Stomach (tissue), 8 donors: ENCODE measurements at regions not wholly inside any gene's neighbourhood (a gene's known extent, or its start where the extent isn't known, plus 50 kb on each side); places are given as distances from the start of the nearest gene placed in this dataset.

ENCODE experiments used
- DNase-seq, 2 donors: peaks; one replicate each; pipeline versions ENCODE4 v3.0.0 to v3.0.0-alpha.2; 2013 to 2019
- H3K27ac ChIP-seq, 5 donors: fragments of 200-600 bp in 4 of 5; sonication (generic) in 4 of 5; one replicate each; pipeline ENCODE4 v1.5.1; 2013 to 2019; ENCODE audit warnings: mild to moderate bottlenecking in 1 of 5, moderate library complexity in 1 of 5
- H3K27me3 ChIP-seq, 3 donors: fragments of 200-600 bp; sonication (generic); one replicate each; pipeline ENCODE4 v1.5.1; 2017 to 2019; ENCODE audit warnings: mixed run types in 1 of 3
- H3K36me3 ChIP-seq, 4 donors: fragments of 200-600 bp; sonication (generic); 1 replicate in 3 of 4; 2 replicates in 1 of 4; pipeline ENCODE4 v1.5.1; 2016 to 2019
- H3K4me1 ChIP-seq, 4 donors: fragments of 200-600 bp; sonication (generic); one replicate each; pipeline ENCODE4 v1.5.1; 2016 to 2019
- H3K4me3 ChIP-seq, 4 donors: fragments of 200-600 bp; sonication (generic) in 3 of 4; one replicate each; pipeline ENCODE4 v1.5.1; 2016 to 2019; ENCODE audit warnings: mild to moderate bottlenecking in 1 of 4
- H3K9me3 ChIP-seq, 4 donors: fragments of 200-600 bp; sonication (generic); one replicate each; pipeline ENCODE4 v1.5.1; 2016 to 2019
- EP300 ChIP-seq: sonication (generic); formaldehyde crosslinking; IDR thresholded peaks from one replicate; pipeline ENCODE4 v1.6.1; 2017; ENCODE audit warnings: antibody characterized with exemption
- POLR2A ChIP-seq, 4 donors: fragments of 450-650 bp; IDR thresholded peaks; one replicate each; pipeline ENCODE4 v1.6.1; 2016; ENCODE audit warnings: antibody characterized with exemption in 4 of 4, control low read depth in 2 of 4, mild to moderate bottlenecking in 1 of 4, moderate library complexity in 1 of 4
- POLR2AphosphoS5 ChIP-seq, 3 donors: sonication (generic); formaldehyde crosslinking; IDR thresholded peaks; one replicate each; pipeline ENCODE4 v1.6.1; 2016; ENCODE audit warnings: antibody characterized with exemption in 3 of 3
- WGBS, 5 donors: extraction: QIAGEN DNeasy Blood & Tissue Kit in 3 of 5; methylation state at CpG; one replicate each; pipeline versions ENCODE4 v1.1.5 to v1.1.7; 2013 to 2018; 5-methylcytosine and 5-hydroxymethylcytosine counted together
- intact Hi-C: fragments of 100-400 bp; cut with DNase I; formaldehyde crosslinking; loops from one replicate; pipeline ENCODE4 v1.15.1; 2023; ENCODE audit warnings: low total_unique reads
- TF ChIP-seq, protein P1 (sequence below), 7 experiments: fragments of 450-650 bp in 4 of 7; fragments of 200-600 bp in 3 of 7; sonication (generic) in 3 of 7; IDR thresholded peaks; one replicate each; pipeline ENCODE4 v1.5.1; 2016 to 2019; ENCODE audit warnings: antibody characterized with exemption in 7 of 7, control low read depth in 2 of 7, mild to moderate bottlenecking in 1 of 7
- donor health status: healthy with polysubstance abuse.
- donor health status: Bipolar disorder and iron deficiency.
- donor health status: healthy.

GRCh38 chr14:98847521-98848468, 424.2 kb downstream of the BCL11B start:
- Histone ChIP-seq H3K27ac (no peak overlapping the region), H3K9me3 (peaks cover 0 to 3% (median 0%) of the 10 kb centered on the region in 4 donors), H3K4me3 (no peak overlapping the region), H3K27me3 (peaks cover 0 to 13% (median 0%) of the 10 kb centered on the region in 3 donors), H3K4me1 (no peaks in the 10 kb centered on the region), H3K36me3 (no peaks in the 10 kb centered on the region)
- intact Hi-C loops = no loop called here
- WGBS, 5 donors = 65 to 82% (median 70%) methylated on average over 11 of the region's 11 CpGs
- no peak for DNase-seq
- TF ChIP-seq EP300 = no peak
- TF ChIP-seq POLR2AphosphoS5 (IDR thresholded peaks at IDR 0.05) = no peak

DNA sequence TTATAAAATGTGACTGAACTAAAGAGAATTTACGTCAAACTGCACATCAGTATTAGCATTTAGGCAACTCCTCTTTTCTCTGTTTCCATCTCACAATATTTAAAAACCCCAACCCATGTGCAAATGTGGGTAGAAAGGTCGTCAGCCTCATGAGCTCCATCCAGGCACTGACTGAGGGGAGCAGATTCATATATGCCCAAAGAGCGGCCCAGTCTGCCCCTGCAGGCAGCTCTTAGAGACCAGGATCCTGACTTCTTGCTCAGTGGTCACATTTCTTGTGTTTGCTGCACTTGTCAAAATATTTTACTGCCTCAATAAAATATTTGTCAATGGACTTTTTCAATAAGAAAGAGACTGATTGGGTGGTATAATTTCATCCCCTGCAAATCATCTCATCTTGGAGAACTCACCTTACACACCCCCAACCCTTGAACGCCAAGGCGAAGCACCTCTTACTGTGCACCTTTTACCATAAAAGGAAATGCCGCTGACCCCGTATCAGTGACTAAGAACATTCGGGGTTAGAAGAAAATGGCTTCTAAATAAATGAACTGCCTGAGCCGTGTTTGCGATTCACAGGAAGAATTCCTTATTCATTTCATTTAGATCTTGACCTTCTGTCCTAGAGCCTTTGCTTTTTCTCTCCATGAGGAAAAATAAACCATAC, 418.8 kb downstream of the BCL11B start:
- Histone ChIP-seq H3K27ac (no peak overlapping the region), H3K36me3 (no peaks in the 10 kb centered on the region), H3K4me3 (no peak overlapping the region), H3K9me3 (peaks cover 0 to 3% (median 0%) of the 10 kb centered on the region in 4 donors), H3K27me3 (peaks cover 0 to 18% (median 0%) of the 10 kb centered on the region in 3 donors), H3K4me1 (no peaks in the 10 kb centered on the region)
- no peak for TF ChIP-seq POLR2A (IDR thresholded peaks at IDR 0.05)
- TF ChIP-seq EP300 = no peak
- TF ChIP-seq POLR2AphosphoS5 (IDR thresholded peaks at IDR 0.05) = no peak
- TF ChIP-seq, protein P1, sequence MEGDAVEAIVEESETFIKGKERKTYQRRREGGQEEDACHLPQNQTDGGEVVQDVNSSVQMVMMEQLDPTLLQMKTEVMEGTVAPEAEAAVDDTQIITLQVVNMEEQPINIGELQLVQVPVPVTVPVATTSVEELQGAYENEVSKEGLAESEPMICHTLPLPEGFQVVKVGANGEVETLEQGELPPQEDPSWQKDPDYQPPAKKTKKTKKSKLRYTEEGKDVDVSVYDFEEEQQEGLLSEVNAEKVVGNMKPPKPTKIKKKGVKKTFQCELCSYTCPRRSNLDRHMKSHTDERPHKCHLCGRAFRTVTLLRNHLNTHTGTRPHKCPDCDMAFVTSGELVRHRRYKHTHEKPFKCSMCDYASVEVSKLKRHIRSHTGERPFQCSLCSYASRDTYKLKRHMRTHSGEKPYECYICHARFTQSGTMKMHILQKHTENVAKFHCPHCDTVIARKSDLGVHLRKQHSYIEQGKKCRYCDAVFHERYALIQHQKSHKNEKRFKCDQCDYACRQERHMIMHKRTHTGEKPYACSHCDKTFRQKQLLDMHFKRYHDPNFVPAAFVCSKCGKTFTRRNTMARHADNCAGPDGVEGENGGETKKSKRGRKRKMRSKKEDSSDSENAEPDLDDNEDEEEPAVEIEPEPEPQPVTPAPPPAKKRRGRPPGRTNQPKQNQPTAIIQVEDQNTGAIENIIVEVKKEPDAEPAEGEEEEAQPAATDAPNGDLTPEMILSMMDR (IDR thresholded peaks at IDR 0.05) = no peak
- 62 to 79% (median 67%) methylated on average over 10 of the region's 10 CpGs for WGBS, 5 donors
- intact Hi-C loops = no loop called here
- DNase-seq = no peak

DNA sequence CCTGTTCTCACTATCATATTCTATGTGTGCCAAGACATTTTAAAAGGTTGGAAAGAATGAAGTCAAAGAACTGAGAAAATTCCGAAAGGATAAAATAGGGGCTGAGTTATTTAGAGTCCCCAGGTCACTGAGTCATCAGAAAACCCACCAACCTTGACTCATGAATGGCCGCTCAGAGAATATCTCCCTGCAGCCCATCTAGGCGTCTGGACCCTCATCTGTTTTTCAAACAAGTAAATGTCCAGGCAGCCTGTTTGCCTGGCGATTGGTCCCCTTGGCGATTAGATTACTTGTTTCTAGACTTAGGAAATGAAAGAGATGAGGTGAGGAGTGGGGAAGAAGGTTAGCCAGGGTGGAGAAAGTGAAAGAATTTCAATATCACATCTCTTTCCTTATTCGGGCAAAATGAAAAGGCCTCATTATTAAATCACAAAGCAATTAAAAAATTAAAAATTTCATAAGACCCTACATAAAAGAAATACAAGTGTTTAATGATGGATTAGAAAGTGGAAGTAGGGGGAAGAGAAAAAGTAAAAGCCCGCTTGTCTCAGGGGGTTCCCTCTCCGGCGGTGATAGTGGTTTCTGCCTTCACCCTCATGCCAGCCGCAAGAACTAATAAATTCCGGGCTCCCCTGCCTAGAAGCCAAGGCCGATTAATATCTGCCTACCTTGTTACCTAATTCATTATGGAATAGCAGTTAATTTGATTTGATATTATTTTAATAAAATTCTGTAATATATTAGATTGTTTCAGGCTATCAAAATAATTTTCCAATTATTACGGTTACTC, 415.9 kb downstream of the BCL11B start:
- no peak for DNase-seq
- Histone ChIP-seq H3K27ac (no peak overlapping the region), H3K4me3 (no peak overlapping the region), H3K27me3 (peaks cover 0 to 29% (median 0%) of the 10 kb centered on the region in 3 donors), H3K9me3 (no peaks in the 10 kb centered on the region), H3K4me1 (no peaks in the 10 kb centered on the region), H3K36me3 (no peaks in the 10 kb centered on the region)
- 83 to 88% (median 84%) methylated on average over 13 of the region's 13 CpGs for WGBS, 5 donors
- intact Hi-C loops = no loop called here
- TF ChIP-seq POLR2A (IDR thresholded peaks at IDR 0.05) (no peak), EP300 (no peak), POLR2AphosphoS5 (IDR thresholded peaks at IDR 0.05) (no peak)
- TF ChIP-seq, protein P1 (IDR thresholded peaks at IDR 0.05) = no peak

DNA sequence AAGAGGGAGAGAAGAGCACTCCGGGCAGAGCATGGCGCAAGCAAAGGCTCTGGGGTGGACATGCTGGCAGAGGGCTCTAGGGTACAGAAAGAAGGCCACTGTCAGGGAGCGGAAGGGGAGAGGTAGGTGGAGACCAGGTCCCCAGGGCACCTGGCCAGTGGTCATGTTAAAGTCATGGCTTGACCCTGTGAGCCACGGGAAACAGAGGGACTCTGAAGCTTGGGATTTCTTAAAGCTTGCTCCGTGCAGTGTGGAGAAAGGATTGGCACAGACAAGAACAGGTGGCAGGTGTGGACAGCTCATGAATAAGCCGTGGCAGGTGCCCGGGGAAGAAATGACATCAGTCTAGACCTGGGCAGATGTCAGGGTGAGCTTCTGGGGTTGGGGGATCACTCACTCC, 413.8 kb downstream of the BCL11B start:
- Histone ChIP-seq H3K27ac (no peak overlapping the region), H3K27me3 (peaks cover 0 to 29% (median 0%) of the 10 kb centered on the region in 3 donors), H3K36me3 (no peaks in the 10 kb centered on the region), H3K4me1 (no peaks in the 10 kb centered on the region), H3K4me3 (no peak overlapping the region), H3K9me3 (no peaks in the 10 kb centered on the region)
- DNase-seq = no peak
- WGBS, 5 donors = 81 to 91% (median 88%) methylated on average over 7 of the region's 7 CpGs
- TF ChIP-seq, protein P1 (IDR thresholded peaks at IDR 0.05) = no peak
- TF ChIP-seq POLR2A (IDR thresholded peaks at IDR 0.05) (no peak), POLR2AphosphoS5 (IDR thresholded peaks at IDR 0.05) (no peak), EP300 (no peak)
- intact Hi-C loops = no loop called here
